A172 (cell line): ENCODE measurements at regions not wholly inside any gene's neighbourhood (a gene's known extent, or its start where the extent isn't known, plus 50 kb on each side); places are given as distances from the start of the nearest gene placed in this dataset.
"Not testable (repeated sequence)": the region's sequence is repeated elsewhere in the genome, so short reads cannot be mapped to it uniquely, and the experiment has no call there.

ENCODE experiments used
- DNase-seq: peaks from one replicate; pipeline ENCODE4 v3.0.0-alpha.2; 2015; ENCODE audit warnings: low spot score

GRCh38 chr6:145158636-145159035 lies 576.7 kb downstream of the EPM2A start:
- not testable (repeated sequence) for DNase-seq

GRCh38 chr6:145159921-145160320 lies 575.4 kb downstream of the EPM2A start:
- DNase-seq: no peak

- DNase-seq: no peak
These were observed 573.8 kb downstream of the EPM2A start for GRCh38 chr6:145161501-145161900.

GRCh38 chr6:145169726-145170224 lies 565.5 kb downstream of the EPM2A start:
- no peak for DNase-seq

DNA sequence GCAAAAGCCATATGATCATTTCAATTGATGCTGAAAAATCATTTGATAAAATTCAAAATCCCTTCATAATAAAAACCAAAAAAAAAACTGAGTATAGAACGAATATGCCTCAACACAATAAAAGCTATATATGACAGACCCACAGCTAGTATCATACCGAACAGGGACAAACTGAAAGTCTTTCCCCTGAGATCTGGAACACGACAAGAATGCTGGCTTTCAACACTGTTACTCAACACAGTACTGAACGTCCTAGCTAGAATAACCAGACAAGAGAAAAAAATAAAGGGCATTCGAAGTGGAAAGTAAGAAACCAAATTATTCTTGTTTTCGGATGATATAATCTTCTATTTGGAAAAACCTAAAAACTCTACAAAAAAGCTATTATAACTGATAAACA lies 559.9 kb downstream of the EPM2A start:
- DNase-seq: no peak

DNA sequence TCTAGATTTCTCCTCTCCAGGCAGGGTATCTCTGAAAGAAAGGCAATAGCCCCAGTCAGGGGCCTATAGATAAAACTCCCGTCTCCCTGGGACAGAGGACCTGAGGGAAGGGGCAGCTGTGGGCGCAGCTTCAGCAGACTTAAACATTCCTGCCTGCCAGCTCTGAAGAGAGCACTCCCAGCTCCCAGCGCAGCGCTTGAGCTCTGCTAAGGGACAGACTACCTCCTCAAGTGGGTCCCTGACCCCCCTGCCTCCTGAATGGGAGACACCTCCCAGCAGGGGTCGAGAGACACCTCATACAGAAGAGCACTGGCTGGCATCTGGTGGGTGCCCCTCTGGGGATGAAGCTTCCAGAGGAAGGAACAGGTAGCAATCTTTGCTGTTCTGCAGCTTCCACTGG lies 556.9 kb downstream of the EPM2A start:
- no peak for DNase-seq

- DNase-seq: no peak
These were observed 547.7 kb downstream of the EPM2A start for GRCh38 chr6:145187491-145188206.

DNA sequence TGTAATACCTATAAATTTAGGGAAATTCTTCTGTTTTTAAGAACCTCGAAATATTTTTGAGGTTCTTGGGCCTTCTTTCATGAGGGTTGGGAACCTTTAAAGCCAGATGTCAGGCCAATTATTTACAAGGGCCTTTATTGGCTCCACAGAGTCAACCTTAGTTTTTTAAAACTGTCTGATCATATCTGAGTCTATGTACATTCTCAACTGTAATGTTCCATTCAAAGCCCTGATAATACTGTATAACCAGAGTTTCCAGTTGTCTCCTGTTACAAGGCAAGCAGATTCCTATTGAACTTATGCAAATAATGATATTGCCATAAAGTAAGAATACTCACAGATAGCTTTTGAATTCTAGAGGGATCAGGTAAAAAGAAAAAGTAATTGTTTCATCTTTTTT lies 545.5 kb downstream of the EPM2A start:
- no peak for DNase-seq

- DNase-seq: no peak
These were observed 540.9 kb downstream of the EPM2A start for GRCh38 chr6:145194389-145194788.

- DNase-seq: no peak
These were observed 535.4 kb downstream of the EPM2A start for GRCh38 chr6:145199961-145200360.

- DNase-seq: no peak
These were observed 531.0 kb downstream of the EPM2A start for GRCh38 chr6:145204301-145204700.

DNA sequence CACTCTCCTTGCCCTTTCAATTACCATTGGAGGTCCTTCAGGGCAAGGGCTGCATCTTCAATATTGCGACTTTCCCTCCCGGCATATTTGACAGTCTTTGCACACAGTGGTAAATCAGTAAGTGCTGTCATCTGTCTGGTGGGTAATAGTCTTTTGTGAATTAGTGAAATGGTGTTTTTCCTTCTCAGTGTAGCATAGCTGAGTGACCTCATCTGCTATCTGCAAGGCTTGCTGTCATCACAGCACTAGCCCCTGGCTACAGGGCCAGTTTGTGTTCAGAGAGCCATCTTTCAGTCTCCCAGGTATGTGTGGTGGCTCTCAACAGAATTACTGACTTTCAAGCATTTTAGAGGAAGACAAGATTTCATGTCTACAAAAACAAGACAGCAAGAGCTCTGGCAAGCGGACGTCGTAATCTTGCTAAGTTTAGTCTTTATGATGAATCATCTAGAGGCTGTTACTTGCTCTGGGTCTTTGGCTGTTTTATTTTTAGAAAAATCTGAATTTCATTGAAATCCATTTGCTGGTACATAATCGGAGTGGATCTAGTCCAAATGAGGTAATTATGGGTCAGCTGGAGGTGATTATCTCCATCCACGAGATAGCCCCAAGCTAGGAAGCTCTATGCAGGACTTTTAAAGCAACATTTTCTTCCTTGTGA lies 528.9 kb downstream of the EPM2A start:
- DNase-seq: peak; percentile 32

DNA sequence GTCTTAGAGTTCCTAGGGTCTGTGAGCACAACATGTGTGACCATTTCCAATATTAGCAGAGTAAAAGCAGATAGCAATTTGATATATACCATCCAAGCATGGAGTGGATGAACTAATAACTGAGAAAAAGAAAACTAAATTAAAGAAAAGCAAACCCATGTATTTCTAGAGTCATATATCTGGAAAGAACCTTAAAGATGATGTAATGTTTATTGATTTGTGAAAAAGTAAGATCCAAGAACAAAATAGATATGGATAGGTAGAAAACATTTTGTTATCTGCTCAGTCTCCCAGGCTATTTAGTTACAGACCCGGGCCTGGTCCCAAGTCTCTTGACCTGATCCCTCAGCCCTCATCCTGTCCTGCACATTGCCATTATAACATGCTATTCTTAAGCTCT lies 526.8 kb downstream of the EPM2A start:
- DNase-seq: no peak

- DNase-seq: no peak
These were observed 526.0 kb downstream of the EPM2A start for GRCh38 chr6:145209272-145209671.

- no peak for DNase-seq
These were observed 522.5 kb downstream of the EPM2A start for GRCh38 chr6:145212813-145213212.

- no peak for DNase-seq
These were observed 521.7 kb downstream of the EPM2A start for GRCh38 chr6:145213614-145214013.

DNA sequence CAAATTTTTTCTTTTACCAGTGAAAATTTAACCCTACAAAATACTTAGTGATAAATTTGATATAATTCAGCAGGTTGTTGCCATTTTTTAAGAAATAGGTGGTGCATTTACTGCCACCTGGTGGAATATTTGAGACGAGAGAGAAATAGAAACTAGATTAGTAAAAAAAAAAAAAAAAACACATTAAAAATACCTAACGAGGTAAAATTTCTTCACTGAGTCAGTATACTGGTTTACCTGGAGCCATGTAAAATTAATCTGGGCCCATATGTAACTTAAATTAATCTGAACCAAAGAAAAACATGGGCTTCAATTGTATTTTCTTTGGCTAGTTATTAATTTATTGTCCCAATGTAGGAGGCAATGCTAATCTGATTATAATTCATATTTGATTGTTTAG lies 520.8 kb downstream of the EPM2A start:
- peak; percentile 28 for DNase-seq

- DNase-seq: no peak
These were observed 510.9 kb downstream of the EPM2A start for GRCh38 chr6:145224450-145224849.

DNA sequence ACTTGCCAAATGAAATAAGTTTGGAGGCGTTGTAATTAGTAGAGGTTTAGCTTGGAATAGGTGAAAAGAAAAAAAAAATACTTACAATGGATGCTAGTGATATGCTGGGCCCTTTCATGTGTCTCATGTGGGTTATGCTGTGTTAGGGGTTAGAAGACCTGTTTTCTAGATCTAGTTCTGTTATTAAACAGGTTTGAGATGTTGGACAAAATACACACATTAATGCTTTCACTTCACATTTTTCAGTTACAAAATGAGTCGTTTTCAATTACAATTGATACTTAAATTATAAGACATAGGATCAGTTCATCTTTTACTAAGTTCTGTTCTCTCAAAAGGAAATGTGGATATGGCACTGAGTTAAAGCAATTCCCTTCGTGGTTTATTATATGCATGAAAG lies 509.8 kb downstream of the EPM2A start:
- no peak for DNase-seq

- DNase-seq: no peak
These were observed 507.7 kb downstream of the EPM2A start for GRCh38 chr6:145227593-145227992.

DNA sequence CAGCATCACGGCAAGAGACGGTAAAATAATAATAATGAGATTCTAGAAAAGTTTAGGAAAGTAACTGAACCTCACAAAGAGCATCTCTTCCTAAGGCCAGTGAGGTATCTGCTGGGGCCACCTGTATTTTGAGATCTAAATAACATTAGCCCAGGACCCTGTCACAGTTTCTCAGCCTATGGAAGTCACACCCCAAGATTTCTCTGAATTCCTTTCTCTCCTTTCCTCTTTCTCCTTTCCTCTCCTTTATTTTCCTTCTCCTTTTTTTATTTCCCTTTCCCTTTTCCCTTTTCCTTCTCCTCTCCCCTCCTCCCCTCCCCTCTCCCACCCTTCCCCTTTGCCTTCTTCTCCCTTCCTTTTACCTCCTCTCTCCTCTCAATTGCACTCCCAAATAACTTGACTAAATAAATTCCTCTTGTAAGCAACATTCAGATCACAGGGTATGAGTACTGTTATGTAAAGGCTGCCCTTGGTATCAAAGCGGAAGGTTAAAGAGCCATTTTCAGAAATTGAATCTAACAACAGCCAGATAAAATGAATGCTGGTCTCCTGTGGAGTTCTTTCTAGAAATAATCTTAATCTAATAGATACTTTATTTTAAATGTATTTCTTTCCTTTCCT lies 506.2 kb downstream of the EPM2A start:
- DNase-seq: no peak

DNA sequence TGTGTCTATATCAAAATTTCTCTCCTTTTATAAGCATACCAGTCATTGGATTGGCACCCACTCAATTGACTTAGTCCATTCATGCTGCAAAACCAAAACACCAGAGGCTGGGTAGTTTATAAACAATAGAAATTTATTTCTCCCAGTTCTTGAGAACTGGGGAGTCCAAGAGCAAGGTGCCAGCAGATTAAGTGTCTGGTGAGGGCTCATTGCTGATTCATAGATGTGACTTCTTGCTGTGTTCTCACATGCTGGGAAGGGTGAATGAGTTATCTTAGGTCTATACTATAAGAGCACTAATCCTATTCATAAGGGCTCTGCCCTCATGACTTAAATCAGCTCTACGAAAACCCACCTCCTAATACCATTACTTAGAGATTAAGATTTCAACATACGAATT lies 501.4 kb downstream of the EPM2A start:
- no peak for DNase-seq

- DNase-seq: no peak
These were observed 500.1 kb downstream of the EPM2A start for GRCh38 chr6:145235207-145235606.
